ENCODE measurements at regions not wholly inside any gene's neighbourhood (a gene's known extent, or its start where the extent isn't known, plus 50 kb on each side); places are given as distances from the start of the nearest gene placed in this dataset.

GRCh38 chr7:52088008-52088901, 771.6 kb upstream of the COBL start:
- H3K27me3 ChIP-seq (ENCODE audit: insufficient read depth, low read depth), result no peaks in the 10 kb centered on the region
- ChIA-PET POLR2A (ENCODE audit: unreplicated experiment) (no interaction called here), CTCF (no interaction called here)
- no peaks in the 10 kb centered on the region for H3K9me3 ChIP-seq (ENCODE audit: insufficient read depth, low read depth)
- no peak for TF ChIP-seq CTCF (conservative IDR thresholded peaks at IDR 0.05)
- TF ChIP-seq EZH2 (IDR thresholded peaks at IDR 0.05; ENCODE audit: low read depth), result no peak
- intact Hi-C loops (cut with micrococcal nuclease; ENCODE audit: unreplicated experiment), result no loop called here
- H3K4me2 ChIP-seq, result no peak overlapping the region
- no TSS peak for BruUV-seq (replicated peaks)
- H2AFZ ChIP-seq, result no peak overlapping the region
- H3K79me2 ChIP-seq (ENCODE audit: low read depth), result no peaks in the 10 kb centered on the region
- H4K20me1 ChIP-seq (ENCODE audit: insufficient read depth), result no peaks in the 10 kb centered on the region
- no peaks in the 10 kb centered on the region for H3K36me3 ChIP-seq (ENCODE audit: low read depth)
- H3K27ac ChIP-seq, result no peak overlapping the region
- no peaks in the 10 kb centered on the region for H3K4me1 ChIP-seq (replicated peaks; ENCODE audit: insufficient read depth)
- no peak for DNase-seq
- no peak overlapping the region for H3K4me3 ChIP-seq
- H3F3A ChIP-seq (ENCODE audit: insufficient read depth, low read depth), result no peaks in the 10 kb centered on the region
- H3K9me2 ChIP-seq (ENCODE audit: insufficient read depth), result no peaks in the 10 kb centered on the region

GRCh38 chr7:52085610-52086009, 769.0 kb upstream of the COBL start:
- TF ChIP-seq EZH2 (IDR thresholded peaks at IDR 0.05; ENCODE audit: low read depth) (no peak), CTCF (conservative IDR thresholded peaks at IDR 0.05) (no peak)
- Histone ChIP-seq H3F3A (ENCODE audit: insufficient read depth, low read depth) (no peaks in the 10 kb centered on the region), H4K20me1 (ENCODE audit: insufficient read depth) (no peaks in the 10 kb centered on the region), H3K4me1 (replicated peaks; ENCODE audit: insufficient read depth) (no peaks in the 10 kb centered on the region), H3K4me2 (no peak overlapping the region), H2AFZ (no peak overlapping the region), H3K79me2 (ENCODE audit: low read depth) (no peaks in the 10 kb centered on the region), H3K4me3 (no peak overlapping the region), H3K27me3 (ENCODE audit: insufficient read depth, low read depth) (no peaks in the 10 kb centered on the region), H3K9me2 (ENCODE audit: insufficient read depth) (no peaks in the 10 kb centered on the region), H3K9me3 (ENCODE audit: insufficient read depth, low read depth) (no peaks in the 10 kb centered on the region), H3K36me3 (ENCODE audit: low read depth) (no peaks in the 10 kb centered on the region), H3K27ac (no peak overlapping the region)
- intact Hi-C loops (cut with micrococcal nuclease; ENCODE audit: unreplicated experiment), result no loop called here
- no peak for DNase-seq
- ChIA-PET CTCF (no interaction called here), POLR2A (ENCODE audit: unreplicated experiment) (no interaction called here)
- BruUV-seq (replicated peaks), result no TSS peak

DNA sequence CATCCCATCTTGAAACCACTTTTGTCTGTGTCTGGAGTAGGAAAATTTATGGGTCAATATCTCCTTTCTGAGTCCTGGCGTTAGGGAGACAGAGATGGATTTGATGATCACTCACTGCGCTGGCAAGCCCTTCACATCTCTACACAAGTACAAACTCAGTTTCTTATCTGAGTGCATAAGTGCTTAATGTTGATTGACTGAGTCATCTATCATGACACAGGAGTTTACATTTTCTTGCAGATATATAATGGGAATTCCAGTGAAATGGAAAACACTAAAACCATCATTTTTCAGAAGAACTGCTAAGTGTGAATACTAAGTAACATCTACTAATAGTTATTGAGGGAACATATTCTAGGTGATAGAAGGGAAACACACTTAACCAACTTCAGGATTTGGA, 763.9 kb upstream of the COBL start:
- H3K4me1 ChIP-seq (replicated peaks; ENCODE audit: insufficient read depth), result no peaks in the 10 kb centered on the region
- peak in 1 of 2 experiments; percentile 23 for DNase-seq
- H3K9me3 ChIP-seq (ENCODE audit: insufficient read depth, low read depth), result no peaks in the 10 kb centered on the region
- no TSS peak for BruUV-seq (replicated peaks)
- intact Hi-C loops (cut with micrococcal nuclease; ENCODE audit: unreplicated experiment), result no loop called here
- H3F3A ChIP-seq (ENCODE audit: insufficient read depth, low read depth), result no peaks in the 10 kb centered on the region
- no peaks in the 10 kb centered on the region for H3K79me2 ChIP-seq (ENCODE audit: low read depth)
- no peak overlapping the region for H3K4me3 ChIP-seq
- no peaks in the 10 kb centered on the region for H4K20me1 ChIP-seq (ENCODE audit: insufficient read depth)
- no peak overlapping the region for H3K27ac ChIP-seq
- no peak overlapping the region for H3K4me2 ChIP-seq
- no peaks in the 10 kb centered on the region for H3K27me3 ChIP-seq (ENCODE audit: insufficient read depth, low read depth)
- H3K36me3 ChIP-seq (ENCODE audit: low read depth), result no peaks in the 10 kb centered on the region
- no peak overlapping the region for H2AFZ ChIP-seq
- TF ChIP-seq CTCF (conservative IDR thresholded peaks at IDR 0.05) (no peak), EZH2 (IDR thresholded peaks at IDR 0.05; ENCODE audit: low read depth) (no peak)
- ChIA-PET POLR2A (ENCODE audit: unreplicated experiment) (no interaction called here), CTCF (no interaction called here)
- no peaks in the 10 kb centered on the region for H3K9me2 ChIP-seq (ENCODE audit: insufficient read depth)
